Upper lobe of left lung (tissue), 6 donors: ENCODE measurements at regions not wholly inside any gene's neighbourhood (a gene's known extent, or its start where the extent isn't known, plus 50 kb on each side); places are given as distances from the start of the nearest gene placed in this dataset.

ENCODE experiments used
- ATAC-seq, 2 donors: fragments of 200-7000 bp; cut with Tn5 transposase; one replicate each; pipeline ENCODE4 v1.9.1; 2022; ENCODE audit warnings: mild to moderate bottlenecking in 2 of 2, moderate library complexity in 2 of 2; ENCODE audit not compliant: low FRiP score in 2 of 2
- DNase-seq, 2 donors: peaks; one replicate each; pipeline ENCODE4 v3.0.0-alpha.2; 2019 to 2020
- H3K27ac ChIP-seq, 4 donors: fragments of 200-600 bp; sonication (generic); one replicate each; pipeline ENCODE4 v1.5.1; 2016 to 2019
- H3K27me3 ChIP-seq, 4 donors: fragments of 200-600 bp; sonication (generic); one replicate each; pipeline ENCODE4 v1.5.1; 2017 to 2019
- H3K36me3 ChIP-seq, 4 donors: fragments of 200-600 bp; sonication (generic); one replicate each; pipeline ENCODE4 v1.5.1; 2016 to 2019
- H3K4me1 ChIP-seq, 4 donors: fragments of 200-600 bp; sonication (generic); one replicate each; pipeline ENCODE4 v1.5.1; 2018 to 2019
- H3K4me3 ChIP-seq, 4 donors: fragments of 200-600 bp; sonication (generic); one replicate each; pipeline ENCODE4 v1.5.1; 2017 to 2019; ENCODE audit warnings: mild to moderate bottlenecking in 2 of 4, moderate library complexity in 1 of 4
- H3K9me3 ChIP-seq, 4 donors: fragments of 200-600 bp; sonication (generic); one replicate each; pipeline ENCODE4 v1.5.1; 2018 to 2019
- EP300 ChIP-seq, 4 donors: sonication (generic); formaldehyde crosslinking; IDR thresholded peaks; one replicate each; pipeline ENCODE4 v1.5.1; 2017; ENCODE audit warnings: antibody characterized with exemption in 4 of 4, control low read depth in 2 of 4
- POLR2A ChIP-seq, 4 donors: fragments of 450-650 bp; IDR thresholded peaks; one replicate each; pipeline ENCODE4 v1.5.1; 2016 to 2017; ENCODE audit warnings: antibody characterized with exemption in 4 of 4, mild to moderate bottlenecking in 2 of 4
- POLR2AphosphoS5 ChIP-seq, 2 donors: sonication (generic); formaldehyde crosslinking; IDR thresholded peaks; one replicate each; pipeline ENCODE4 v1.5.1; 2017; ENCODE audit warnings: antibody characterized with exemption in 2 of 2
- WGBS, 2 donors: methylation state at CpG; one replicate each; pipeline ENCODE4 v1.1.5; 2017 to 2018; 5-methylcytosine and 5-hydroxymethylcytosine counted together
- TF ChIP-seq, protein P1 (sequence below), 6 experiments: fragments of 450-650 bp in 4 of 6; fragments of 200-600 bp in 2 of 6; sonication (generic) in 2 of 6; IDR thresholded peaks; one replicate each; pipeline ENCODE4 v1.5.1; 2016 to 2019; ENCODE audit warnings: antibody characterized with exemption in 6 of 6
- donor health status: DM: no; HTN: no; CAD: no; lungs with moderate emphysema.
- donor health status: DM: no; HTN: yes; CAD: no; lungs with severe emphysema.

DNA sequence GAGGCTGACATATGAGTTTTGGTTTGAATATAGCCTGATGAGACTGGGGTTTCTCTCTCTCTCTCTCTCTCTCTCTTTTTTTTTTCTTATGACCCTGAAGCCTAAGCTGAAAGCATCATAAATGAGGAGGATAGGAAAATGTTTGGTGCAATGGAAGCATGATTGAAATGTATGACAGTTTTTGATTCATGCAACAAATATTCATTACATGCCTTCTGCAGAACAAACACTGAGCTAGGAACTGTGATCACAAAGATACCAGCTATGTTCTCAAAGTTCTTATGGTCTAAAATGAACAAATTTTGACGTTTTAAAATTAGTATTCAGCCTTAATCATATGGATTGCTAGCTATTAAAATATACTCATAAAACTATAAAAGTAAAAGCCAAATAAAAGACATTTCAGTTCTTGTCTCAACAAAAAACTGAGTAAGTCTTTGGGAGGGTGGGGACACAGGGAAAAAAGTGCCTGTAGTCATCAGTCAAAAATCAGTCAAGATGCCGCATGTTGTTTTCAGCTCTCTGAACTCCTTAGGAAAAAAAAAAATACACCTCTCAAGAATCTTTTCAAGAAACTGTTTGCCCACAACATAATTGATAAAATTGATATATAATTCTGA is 57.2 kb downstream of the NKX6-1 start:
- 61 to 72% methylated on average over 2 of the region's 2 CpGs for WGBS, 2 donors

DNA sequence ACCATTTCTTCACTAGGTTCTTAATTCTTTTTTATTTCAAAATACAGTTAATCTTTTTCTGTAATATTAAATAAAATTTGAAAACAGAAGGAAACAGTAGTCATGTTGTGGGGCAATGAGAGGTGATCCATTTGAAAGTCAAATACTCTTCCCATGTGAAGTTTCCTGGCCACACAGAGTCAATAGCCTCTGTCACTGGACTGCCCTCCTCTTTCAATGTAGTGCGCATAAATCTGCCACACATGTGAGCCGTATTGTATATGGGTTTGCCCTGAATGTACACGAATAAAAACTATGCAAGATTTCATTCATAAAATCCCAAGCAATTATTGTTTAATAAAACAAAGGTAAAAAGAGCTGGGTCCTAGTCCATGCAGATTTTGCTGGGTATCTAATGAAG is 59.1 kb downstream of the NKX6-1 start:
- 82 to 85% methylated on average over 3 of the region's 3 CpGs for WGBS, 2 donors
- ATAC-seq (no peak), DNase-seq (no peak)
- Histone ChIP-seq H3K4me3 (no peak overlapping the region), H3K36me3 (no peaks in the 10 kb centered on the region), H3K27ac (no peak overlapping the region), H3K4me1 (no peaks in the 10 kb centered on the region), H3K9me3 (no peaks in the 10 kb centered on the region), H3K27me3 (no peaks in the 10 kb centered on the region)
- TF ChIP-seq, protein P1, sequence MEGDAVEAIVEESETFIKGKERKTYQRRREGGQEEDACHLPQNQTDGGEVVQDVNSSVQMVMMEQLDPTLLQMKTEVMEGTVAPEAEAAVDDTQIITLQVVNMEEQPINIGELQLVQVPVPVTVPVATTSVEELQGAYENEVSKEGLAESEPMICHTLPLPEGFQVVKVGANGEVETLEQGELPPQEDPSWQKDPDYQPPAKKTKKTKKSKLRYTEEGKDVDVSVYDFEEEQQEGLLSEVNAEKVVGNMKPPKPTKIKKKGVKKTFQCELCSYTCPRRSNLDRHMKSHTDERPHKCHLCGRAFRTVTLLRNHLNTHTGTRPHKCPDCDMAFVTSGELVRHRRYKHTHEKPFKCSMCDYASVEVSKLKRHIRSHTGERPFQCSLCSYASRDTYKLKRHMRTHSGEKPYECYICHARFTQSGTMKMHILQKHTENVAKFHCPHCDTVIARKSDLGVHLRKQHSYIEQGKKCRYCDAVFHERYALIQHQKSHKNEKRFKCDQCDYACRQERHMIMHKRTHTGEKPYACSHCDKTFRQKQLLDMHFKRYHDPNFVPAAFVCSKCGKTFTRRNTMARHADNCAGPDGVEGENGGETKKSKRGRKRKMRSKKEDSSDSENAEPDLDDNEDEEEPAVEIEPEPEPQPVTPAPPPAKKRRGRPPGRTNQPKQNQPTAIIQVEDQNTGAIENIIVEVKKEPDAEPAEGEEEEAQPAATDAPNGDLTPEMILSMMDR (IDR thresholded peaks at IDR 0.05) = no peak
- TF ChIP-seq EP300 (IDR thresholded peaks at IDR 0.05) = no peak

More for the DNA sequence above, 57.2 kb downstream of the NKX6-1 start:
- H3K9me3 ChIP-seq = no peaks in the 10 kb centered on the region
- no peaks in the 10 kb centered on the region for H3K36me3 ChIP-seq
- H3K4me1 ChIP-seq = no peaks in the 10 kb centered on the region
- DNase-seq (no peak), ATAC-seq (no peak)
- no peaks in the 10 kb centered on the region for H3K27me3 ChIP-seq
- H3K27ac ChIP-seq = no peak overlapping the region
- TF ChIP-seq POLR2A (IDR thresholded peaks at IDR 0.05) (no peak), POLR2AphosphoS5 (IDR thresholded peaks at IDR 0.05) (no peak), EP300 (IDR thresholded peaks at IDR 0.05) (no peak)
- TF ChIP-seq, protein P1 (IDR thresholded peaks at IDR 0.05) = no peak
- no peak overlapping the region for H3K4me3 ChIP-seq

DNA sequence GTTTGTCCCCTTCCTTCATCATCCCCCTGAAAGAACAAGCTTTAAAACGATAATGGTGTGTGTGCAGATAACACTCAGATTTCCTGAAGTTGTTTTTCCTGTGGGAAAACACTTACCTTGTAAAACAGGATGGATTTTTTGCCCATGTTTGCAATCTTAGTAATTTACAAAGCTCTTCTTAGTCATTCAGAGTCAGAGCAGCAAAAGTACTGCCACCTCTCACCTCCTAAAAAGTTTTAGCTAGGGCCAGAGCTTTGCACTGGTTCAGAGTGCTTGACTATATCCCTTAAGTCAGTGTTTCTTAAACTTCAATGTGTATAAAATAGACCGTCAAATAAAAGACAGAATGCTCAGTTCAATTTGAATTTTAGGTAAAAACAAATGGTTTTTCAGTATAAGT is 62.3 kb downstream of the NKX6-1 start:
- Histone ChIP-seq H3K27me3 (no peaks in the 10 kb centered on the region), H3K36me3 (no peaks in the 10 kb centered on the region), H3K27ac (no peak overlapping the region), H3K4me3 (no peak overlapping the region), H3K9me3 (no peaks in the 10 kb centered on the region), H3K4me1 (no peaks in the 10 kb centered on the region)
- ATAC-seq (no peak), DNase-seq (no peak)
- WGBS, 2 donors = 50 to 53% methylated on average over 2 of the region's 2 CpGs
- no peak for TF ChIP-seq POLR2A (IDR thresholded peaks at IDR 0.05)
- TF ChIP-seq, protein P1 (IDR thresholded peaks at IDR 0.05) = no peak
- no peak for TF ChIP-seq POLR2AphosphoS5 (IDR thresholded peaks at IDR 0.05)
- no peak for TF ChIP-seq EP300 (IDR thresholded peaks at IDR 0.05)

DNA sequence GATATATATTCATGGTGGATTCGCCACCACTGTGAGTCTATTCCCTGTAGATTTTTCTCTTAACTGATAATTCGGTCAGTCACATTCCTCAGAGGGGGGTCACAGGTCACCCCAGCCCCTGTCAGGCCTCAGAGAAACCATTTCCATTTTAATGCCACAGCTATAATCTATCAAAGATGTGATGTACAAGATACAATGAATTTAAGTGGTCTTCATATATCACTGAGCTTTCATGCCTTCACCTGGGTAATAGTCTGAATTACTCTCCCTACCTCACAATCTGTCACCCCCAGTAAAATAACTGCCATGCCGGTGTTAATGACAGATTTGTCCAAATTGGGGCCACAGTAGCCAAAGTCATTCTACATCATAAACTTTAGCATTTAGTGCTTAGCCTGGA is 64.7 kb downstream of the NKX6-1 start:
- ATAC-seq = no peak
- Histone ChIP-seq H3K27ac (no peak overlapping the region), H3K4me1 (no peaks in the 10 kb centered on the region), H3K4me3 (no peak overlapping the region), H3K27me3 (no peaks in the 10 kb centered on the region), H3K36me3 (no peaks in the 10 kb centered on the region), H3K9me3 (no peaks in the 10 kb centered on the region)
- TF ChIP-seq, protein P1 (IDR thresholded peaks at IDR 0.05) = no peak
- TF ChIP-seq POLR2A (IDR thresholded peaks at IDR 0.05) = no peak
- TF ChIP-seq EP300 (IDR thresholded peaks at IDR 0.05) = no peak
- TF ChIP-seq POLR2AphosphoS5 (IDR thresholded peaks at IDR 0.05) = no peak
- DNase-seq = no peak
- 74% methylated on average over 3 of the region's 3 CpGs for WGBS, 2 donors

DNA sequence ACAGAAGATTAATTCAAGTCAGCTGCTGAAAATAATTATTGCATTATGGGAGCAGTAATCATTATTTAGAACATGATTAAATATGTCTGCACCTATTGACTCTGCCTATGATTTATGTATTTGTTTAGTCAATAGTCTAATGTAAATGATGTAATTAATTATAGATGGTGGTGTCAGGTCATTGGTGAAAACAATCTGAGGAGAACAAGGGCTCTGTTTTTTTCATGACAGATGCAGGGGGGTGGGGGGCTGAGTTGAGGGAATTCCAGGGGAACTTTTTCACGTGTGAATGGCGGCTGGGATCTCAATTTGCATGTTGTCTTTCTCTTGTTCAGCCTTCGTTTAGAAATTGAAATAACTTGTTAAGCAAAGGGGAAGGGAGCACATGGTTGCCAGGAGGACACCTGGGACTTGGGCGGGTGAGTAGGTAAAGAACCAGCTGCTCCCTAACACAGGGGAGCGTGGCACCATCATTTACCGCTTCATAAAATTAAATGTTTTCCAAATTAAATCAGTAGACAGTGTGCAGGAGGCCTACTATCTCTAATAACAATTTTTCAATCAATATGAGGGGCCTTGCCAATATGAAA is 65.4 kb downstream of the NKX6-1 start:
- 68% methylated on average over 6 of the region's 6 CpGs for WGBS, 2 donors

More for the DNA sequence above, 65.4 kb downstream of the NKX6-1 start:
- DNase-seq (no peak), ATAC-seq (no peak)
- Histone ChIP-seq H3K4me3 (no peak overlapping the region), H3K27me3 (no peaks in the 10 kb centered on the region), H3K4me1 (no peaks in the 10 kb centered on the region), H3K36me3 (no peaks in the 10 kb centered on the region), H3K27ac (no peak overlapping the region), H3K9me3 (no peaks in the 10 kb centered on the region)
- TF ChIP-seq POLR2AphosphoS5 (IDR thresholded peaks at IDR 0.05) (no peak), EP300 (IDR thresholded peaks at IDR 0.05) (no peak), POLR2A (IDR thresholded peaks at IDR 0.05) (no peak)
- TF ChIP-seq, protein P1 (IDR thresholded peaks at IDR 0.05) = no peak
